ENCODE measurements at regions not wholly inside any gene's neighbourhood (a gene's known extent, or its start where the extent isn't known, plus 50 kb on each side); places are given as distances from the start of the nearest gene placed in this dataset.

DNA sequence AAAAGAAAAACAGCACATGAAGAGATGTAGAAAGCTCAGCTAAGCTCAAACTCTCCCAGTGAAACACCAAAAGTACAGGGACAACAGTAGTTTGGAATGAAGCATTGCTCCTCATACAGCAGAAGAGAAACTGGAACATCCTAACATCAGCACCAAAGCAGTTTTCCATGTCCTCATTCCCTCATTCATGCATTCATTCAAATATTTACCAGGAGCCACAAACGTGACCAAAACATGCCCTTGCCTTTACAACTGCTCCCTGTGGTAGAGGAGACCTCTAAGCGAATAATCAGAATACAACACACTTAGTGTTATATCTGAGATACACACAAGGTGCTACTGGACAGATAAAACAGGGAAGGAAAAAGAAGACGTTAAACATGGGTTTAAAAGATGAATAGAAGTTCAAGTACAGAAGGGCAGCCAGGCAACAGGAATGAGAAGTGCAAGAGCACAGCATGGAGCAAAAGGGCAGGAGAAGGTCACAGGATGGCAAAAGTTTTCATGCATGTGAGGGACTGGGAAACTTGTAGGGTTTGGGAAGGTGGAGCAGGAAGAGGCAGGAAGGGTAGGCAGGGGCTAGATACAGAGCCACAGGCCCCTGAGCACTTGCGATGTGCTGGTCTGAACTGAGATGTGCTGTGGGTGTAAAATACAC is 58.5 kb upstream of the LMCD1 start:
- no peak for DNase-seq

GRCh38 chr3:8443829-8444791 is 57.5 kb upstream of the LMCD1 start:
- DNase-seq: no peak

DNA sequence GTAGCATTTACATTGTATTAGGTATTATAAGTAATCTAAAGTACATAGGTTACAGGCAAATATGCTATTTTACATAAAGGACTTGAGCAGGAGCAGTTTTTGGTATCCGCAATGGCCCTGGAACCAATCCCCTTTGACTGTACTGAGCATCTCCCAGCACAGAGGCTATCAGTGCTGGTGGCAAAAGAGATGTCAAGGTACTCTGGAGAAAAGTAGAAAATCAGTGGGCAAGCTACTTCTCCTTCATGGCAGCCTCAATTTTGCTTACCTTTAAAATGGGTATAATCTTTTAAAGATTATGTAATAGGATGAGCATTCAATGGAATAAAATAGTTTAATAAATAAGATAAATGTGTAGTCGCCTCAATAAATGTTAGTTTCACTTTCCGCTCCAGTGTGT is 56.7 kb upstream of the LMCD1 start:
- DNase-seq: no peak

DNA sequence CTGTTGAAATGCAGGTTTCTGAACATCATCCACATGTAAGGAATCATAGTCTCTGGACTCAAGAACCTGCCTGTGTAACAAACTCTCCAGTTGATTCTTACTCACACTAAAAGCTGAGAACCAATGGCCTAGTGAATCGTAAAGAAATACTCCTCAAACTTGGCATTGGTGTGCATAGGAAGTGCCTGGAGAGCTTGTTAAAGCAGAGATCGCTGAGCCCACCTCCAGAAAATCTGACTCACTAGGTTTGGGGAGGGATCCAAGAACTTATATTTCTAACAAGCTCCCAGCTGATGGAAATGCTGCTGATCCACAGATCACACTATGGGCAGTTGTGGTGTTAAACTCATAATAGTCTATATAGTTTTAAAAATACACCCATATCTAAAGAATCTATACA is 55.8 kb upstream of the LMCD1 start:
- DNase-seq: no peak

GRCh38 chr3:8446845-8447244 is 54.8 kb upstream of the LMCD1 start:
- DNase-seq: no peak

DNA sequence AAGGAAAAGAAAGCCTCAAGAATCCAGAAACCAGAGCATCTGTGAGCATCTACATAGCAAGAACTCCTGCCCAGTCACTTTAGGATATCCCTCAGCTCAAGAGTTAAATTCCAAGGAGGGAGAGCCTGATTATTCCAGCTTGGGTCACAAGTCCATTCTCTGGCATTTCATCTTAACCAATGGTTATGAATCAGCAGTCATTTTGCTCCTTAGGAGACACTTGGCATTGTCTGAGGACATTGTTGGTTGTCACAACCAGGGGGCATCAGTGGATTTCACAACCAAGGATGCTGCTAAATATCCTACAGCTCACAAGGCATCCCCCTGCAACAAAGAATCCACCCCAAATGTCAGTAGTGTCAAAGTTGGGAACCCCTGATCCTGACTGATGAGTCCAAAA is 51.0 kb upstream of the LMCD1 start:
- DNase-seq: no peak

GRCh38 chr3:8451696-8452095 is 49.9 kb upstream of the LMCD1 start:
- no peak for DNase-seq

Data from activated CD4-positive, alpha-beta T cell treated with anti-CD3 and anti-CD28 coated beads for 1 hour (primary cell).